ENCODE measurements at regions not wholly inside any gene's neighbourhood (a gene's known extent, or its start where the extent isn't known, plus 50 kb on each side); places are given as distances from the start of the nearest gene placed in this dataset.

- no peak for TF ChIP-seq CTCF (IDR thresholded peaks at IDR 0.05)
- no peak for TF ChIP-seq POLR2A (IDR thresholded peaks at IDR 0.05)
These were observed 69.8 kb upstream of the PCGF5 start for GRCh38 chr10:91150631-91151030.
